Panc1 (cell line): ENCODE measurements at regions not wholly inside any gene's neighbourhood (a gene's known extent, or its start where the extent isn't known, plus 50 kb on each side); places are given as distances from the start of the nearest gene placed in this dataset.

Experiments used
- ATAC-seq: fragments of 200-7000 bp; cut with Tn5 transposase; 2 replicates; pipeline ENCODE4 v1.9.1; 2020; ENCODE audit warnings: mild to moderate bottlenecking, moderate library complexity
- BruUV-seq: library from RNA; stranded (reverse); fragments of 400-500 nt; replicated peaks from 2 replicates; lab custom pipeline; 2021; lab: Mats Ljungman, UMichigan
- CTCF ChIA-PET: fragments of 300-600 bp; sonication (Branson Sonifier 250); formaldehyde crosslinking; loops from one replicate; lab custom pipeline; 2022; ENCODE audit warnings: antibody characterized with exemption; lab: Charles Lee
- POLR2A ChIA-PET: fragments of 300-600 bp; sonication (Branson Sonifier 250); formaldehyde crosslinking; loops from one replicate; lab custom pipeline; 2022; ENCODE audit warnings: antibody characterized with exemption; lab: Charles Lee
- DNase-seq: peaks from one replicate; pipeline ENCODE4 v3.0.0-alpha.2; 2010; ENCODE audit warnings: low read depth, low spot score
- H3K27ac ChIP-seq: 2 replicates; pipeline ENCODE4 v1.5.1; 2011; ENCODE audit warnings: mild to moderate bottlenecking, low read length, inconsistent platforms
- H3K27me3 ChIP-seq: fragments of 200-500 bp; sonication (Bioruptor generic); 2 replicates; pipeline ENCODE4 v1.6.0; 2014; ENCODE audit warnings: low read length, inconsistent platforms; ENCODE audit not compliant: control insufficient read depth, insufficient read depth
- H3K36me3 ChIP-seq: fragments of 200-500 bp; sonication (Bioruptor generic); 2 replicates; pipeline ENCODE4 v1.5.1; 2014; ENCODE audit warnings: inconsistent platforms, mild to moderate bottlenecking, low read length, moderate library complexity; ENCODE audit not compliant: control insufficient read depth, insufficient read depth
- H3K4me1 ChIP-seq: 2 replicates; pipeline ENCODE4 v1.5.1; 2011; ENCODE audit warnings: inconsistent platforms, mild to moderate bottlenecking, low read length, moderate library complexity; ENCODE audit not compliant: control insufficient read depth, insufficient read depth
- H3K4me3 ChIP-seq, 2 experiments: 2 replicates each; pipeline ENCODE4 v1.5.1; 2011 to 2012; ENCODE audit warnings: low read depth in 2 of 2, low read length in 2 of 2, mild to moderate bottlenecking in 2 of 2, inconsistent platforms in 1 of 2, moderate library complexity in 1 of 2
- H3K9me3 ChIP-seq: fragments of 200-500 bp; sonication (Bioruptor generic); 2 replicates; pipeline ENCODE4 v1.5.1; 2014; ENCODE audit warnings: low read depth, mild to moderate bottlenecking, inconsistent platforms, low read length, moderate library complexity; ENCODE audit not compliant: control insufficient read depth, insufficient read depth
- POLR2AphosphoS5 ChIP-seq: IDR thresholded peaks from 2 replicates; pipeline ENCODE4 v1.6.1; 2012; ENCODE audit warnings: mild to moderate bottlenecking, low read depth, low read length, moderate library complexity
- SIN3A ChIP-seq: IDR thresholded peaks from 2 replicates; pipeline ENCODE4 v1.6.1; 2012; ENCODE audit warnings: low read depth, mild to moderate bottlenecking, low read length, moderate library complexity, borderline replicate concordance; ENCODE audit not compliant: insufficient read depth
- TCF7L2 ChIP-seq: IDR thresholded peaks from 2 replicates; pipeline ENCODE4 v1.6.1; 2011; ENCODE audit warnings: mild to moderate bottlenecking, low read depth, low read length, inconsistent platforms
- in situ Hi-C: cut with HindIII; loops from 2 replicates; pipeline ENCODE4 v1.10.0; 2016; ENCODE audit warnings: low sequenced_read_pairs, low pct_unique_long_range_greater_than_20kb
- intact Hi-C: fragments of 100-400 bp; cut with micrococcal nuclease; formaldehyde crosslinking; loops from one replicate; pipeline ENCODE4 v1.10.0; 2022; ENCODE audit not compliant: unreplicated experiment
- TF ChIP-seq, protein P1 (sequence below): fragments of 450-650 bp; IDR thresholded peaks from 2 replicates; pipeline ENCODE4 v1.5.1; 2017; ENCODE audit warnings: mild to moderate bottlenecking
- TF ChIP-seq, protein P2 (sequence below), 2 experiments: IDR thresholded peaks; 2 replicates each; pipeline ENCODE4 v1.6.1; 2011 to 2012; ENCODE audit warnings: low read depth in 2 of 2, control low read depth in 1 of 2, low read length in 1 of 2, mild to moderate bottlenecking in 1 of 2, moderate library complexity in 1 of 2; ENCODE audit not compliant: insufficient read depth in 1 of 2

DNA sequence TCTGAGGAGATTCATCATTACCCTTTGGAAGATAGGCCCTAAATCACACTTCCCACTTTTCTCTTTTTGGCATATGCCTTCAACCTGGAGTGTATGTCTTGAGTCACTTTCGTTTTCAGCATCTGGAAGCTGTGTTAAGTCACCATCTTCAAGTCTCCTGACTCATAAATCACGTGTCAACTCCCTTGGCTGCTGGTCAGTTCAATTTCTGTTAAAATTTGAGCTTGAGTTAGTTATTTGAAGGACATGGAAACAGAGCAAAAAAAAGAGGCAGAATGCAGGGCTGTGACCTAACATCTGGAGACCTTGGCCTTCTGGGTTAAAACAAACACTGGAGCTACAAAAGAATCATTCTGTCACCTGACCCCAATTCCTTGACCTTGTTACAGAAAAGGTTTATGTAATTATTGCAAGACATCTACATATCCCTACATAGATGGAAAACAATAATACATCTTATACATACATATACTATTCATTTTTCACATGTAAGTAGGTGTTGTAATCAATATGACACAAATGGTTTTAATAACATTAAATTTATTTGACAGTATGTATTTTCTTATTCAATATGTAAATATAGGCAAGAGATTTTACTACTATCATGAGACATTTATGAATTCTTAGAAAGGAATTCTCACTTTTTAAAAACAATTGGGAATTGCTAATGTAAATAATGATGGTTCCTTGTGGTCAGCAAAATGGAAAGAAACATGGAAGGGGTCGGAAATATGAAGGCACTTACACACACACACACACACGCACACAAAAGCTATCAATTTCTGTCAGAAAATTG lies 169.7 kb upstream of the PHYHIPL start:
- CTCF ChIA-PET = no interaction called here
- Histone ChIP-seq H3K9me3 (no peaks in the 10 kb centered on the region), H3K4me3 (no peak overlapping the region), H3K27ac (no peak overlapping the region), H3K36me3 (no peaks in the 10 kb centered on the region), H3K27me3 (no peaks in the 10 kb centered on the region), H3K4me1 (no peaks in the 10 kb centered on the region)
- BruUV-seq = no TSS peak
- intact Hi-C loops = no loop called here
- TF ChIP-seq, protein P1, sequence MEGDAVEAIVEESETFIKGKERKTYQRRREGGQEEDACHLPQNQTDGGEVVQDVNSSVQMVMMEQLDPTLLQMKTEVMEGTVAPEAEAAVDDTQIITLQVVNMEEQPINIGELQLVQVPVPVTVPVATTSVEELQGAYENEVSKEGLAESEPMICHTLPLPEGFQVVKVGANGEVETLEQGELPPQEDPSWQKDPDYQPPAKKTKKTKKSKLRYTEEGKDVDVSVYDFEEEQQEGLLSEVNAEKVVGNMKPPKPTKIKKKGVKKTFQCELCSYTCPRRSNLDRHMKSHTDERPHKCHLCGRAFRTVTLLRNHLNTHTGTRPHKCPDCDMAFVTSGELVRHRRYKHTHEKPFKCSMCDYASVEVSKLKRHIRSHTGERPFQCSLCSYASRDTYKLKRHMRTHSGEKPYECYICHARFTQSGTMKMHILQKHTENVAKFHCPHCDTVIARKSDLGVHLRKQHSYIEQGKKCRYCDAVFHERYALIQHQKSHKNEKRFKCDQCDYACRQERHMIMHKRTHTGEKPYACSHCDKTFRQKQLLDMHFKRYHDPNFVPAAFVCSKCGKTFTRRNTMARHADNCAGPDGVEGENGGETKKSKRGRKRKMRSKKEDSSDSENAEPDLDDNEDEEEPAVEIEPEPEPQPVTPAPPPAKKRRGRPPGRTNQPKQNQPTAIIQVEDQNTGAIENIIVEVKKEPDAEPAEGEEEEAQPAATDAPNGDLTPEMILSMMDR = no peak
- TF ChIP-seq POLR2AphosphoS5 (no peak), SIN3A (no peak), TCF7L2 (no peak)
- TF ChIP-seq, protein P2, sequence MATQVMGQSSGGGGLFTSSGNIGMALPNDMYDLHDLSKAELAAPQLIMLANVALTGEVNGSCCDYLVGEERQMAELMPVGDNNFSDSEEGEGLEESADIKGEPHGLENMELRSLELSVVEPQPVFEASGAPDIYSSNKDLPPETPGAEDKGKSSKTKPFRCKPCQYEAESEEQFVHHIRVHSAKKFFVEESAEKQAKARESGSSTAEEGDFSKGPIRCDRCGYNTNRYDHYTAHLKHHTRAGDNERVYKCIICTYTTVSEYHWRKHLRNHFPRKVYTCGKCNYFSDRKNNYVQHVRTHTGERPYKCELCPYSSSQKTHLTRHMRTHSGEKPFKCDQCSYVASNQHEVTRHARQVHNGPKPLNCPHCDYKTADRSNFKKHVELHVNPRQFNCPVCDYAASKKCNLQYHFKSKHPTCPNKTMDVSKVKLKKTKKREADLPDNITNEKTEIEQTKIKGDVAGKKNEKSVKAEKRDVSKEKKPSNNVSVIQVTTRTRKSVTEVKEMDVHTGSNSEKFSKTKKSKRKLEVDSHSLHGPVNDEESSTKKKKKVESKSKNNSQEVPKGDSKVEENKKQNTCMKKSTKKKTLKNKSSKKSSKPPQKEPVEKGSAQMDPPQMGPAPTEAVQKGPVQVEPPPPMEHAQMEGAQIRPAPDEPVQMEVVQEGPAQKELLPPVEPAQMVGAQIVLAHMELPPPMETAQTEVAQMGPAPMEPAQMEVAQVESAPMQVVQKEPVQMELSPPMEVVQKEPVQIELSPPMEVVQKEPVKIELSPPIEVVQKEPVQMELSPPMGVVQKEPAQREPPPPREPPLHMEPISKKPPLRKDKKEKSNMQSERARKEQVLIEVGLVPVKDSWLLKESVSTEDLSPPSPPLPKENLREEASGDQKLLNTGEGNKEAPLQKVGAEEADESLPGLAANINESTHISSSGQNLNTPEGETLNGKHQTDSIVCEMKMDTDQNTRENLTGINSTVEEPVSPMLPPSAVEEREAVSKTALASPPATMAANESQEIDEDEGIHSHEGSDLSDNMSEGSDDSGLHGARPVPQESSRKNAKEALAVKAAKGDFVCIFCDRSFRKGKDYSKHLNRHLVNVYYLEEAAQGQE (IDR thresholded peaks at IDR 0.05; ENCODE audit: insufficient read depth in 1 of 2, low read depth in 2 of 2, low read length in 1 of 2) = no peak
- in situ Hi-C loops = no loop called here
- POLR2A ChIA-PET = no interaction called here
- DNase-seq (no peak), ATAC-seq (no peak)

DNA sequence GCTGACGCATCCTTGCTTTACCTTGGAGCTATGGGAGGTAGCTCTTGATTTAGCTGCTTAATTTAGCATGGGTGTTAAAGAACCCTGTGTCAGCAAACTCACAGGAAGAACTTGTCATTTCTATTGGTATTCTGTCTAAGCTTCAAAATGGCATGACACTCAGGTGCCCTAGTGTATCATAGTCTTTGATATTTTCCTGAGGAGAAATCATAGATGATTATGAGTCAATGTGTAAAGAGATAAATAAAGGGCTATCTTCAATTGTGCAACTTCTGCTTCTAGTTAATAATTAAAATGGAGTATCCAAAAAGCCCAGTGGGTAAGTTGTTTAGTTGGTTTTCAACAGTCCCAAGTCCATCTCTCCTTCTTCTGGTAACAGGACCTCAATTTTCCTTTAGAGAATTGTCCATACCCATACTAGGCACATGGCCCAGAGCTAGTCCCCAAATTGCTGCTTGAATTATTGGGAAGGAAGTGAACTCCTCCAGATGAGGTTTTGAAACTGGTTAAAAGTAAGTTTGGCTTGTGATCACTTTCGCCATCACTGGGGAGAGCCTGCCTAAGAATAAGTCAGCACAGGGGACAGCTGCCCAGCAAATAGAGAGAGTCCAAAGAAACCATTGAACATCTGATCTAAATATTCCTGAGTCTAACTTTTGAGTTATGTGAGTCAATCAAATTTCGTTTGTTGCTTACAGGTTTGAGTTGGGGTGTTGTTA lies 169.0 kb upstream of the PHYHIPL start:
- Histone ChIP-seq H3K27ac (no peak overlapping the region), H3K27me3 (no peaks in the 10 kb centered on the region), H3K36me3 (no peaks in the 10 kb centered on the region), H3K9me3 (no peaks in the 10 kb centered on the region), H3K4me1 (no peaks in the 10 kb centered on the region), H3K4me3 (no peak overlapping the region)
- TF ChIP-seq, protein P1 = no peak
- TF ChIP-seq POLR2AphosphoS5 (no peak), TCF7L2 (no peak), SIN3A (no peak)
- TF ChIP-seq, protein P2 (IDR thresholded peaks at IDR 0.05; ENCODE audit: insufficient read depth in 1 of 2, low read depth in 2 of 2, low read length in 1 of 2) = no peak
- POLR2A ChIA-PET = no interaction called here
- ATAC-seq = no peak
- intact Hi-C loops (no loop called here), in situ Hi-C loops (no loop called here)
- BruUV-seq = no TSS peak
- CTCF ChIA-PET = no interaction called here
- no peak for DNase-seq
